Hepatocyte (in vitro differentiated cells): ENCODE measurements at regions not wholly inside any gene's neighbourhood (a gene's known extent, or its start where the extent isn't known, plus 50 kb on each side); places are given as distances from the start of the nearest gene placed in this dataset.

ENCODE experiments used
- DNase-seq: peaks from one replicate; pipeline ENCODE4 v3.0.0-alpha.2; 2016; ENCODE audit warnings: low spot score
- H2AFZ ChIP-seq: fragments of 200-600 bp; sonication (generic); 2 replicates; pipeline ENCODE4 v1.6.0; 2016; ENCODE audit warnings: antibody characterized with exemption, mild to moderate bottlenecking
- H3K27ac ChIP-seq: fragments of 200-600 bp; sonication (generic); 2 replicates; pipeline ENCODE4 v1.5.1; 2016; ENCODE audit warnings: mild to moderate bottlenecking
- H3K27me3 ChIP-seq: fragments of 200-600 bp; sonication (generic); 2 replicates; pipeline ENCODE4 v1.6.1; 2016
- H3K36me3 ChIP-seq: fragments of 200-600 bp; sonication (generic); replicated peaks from 2 replicates; pipeline ENCODE4 v1.5.1; 2016; ENCODE audit warnings: low read depth; ENCODE audit not compliant: insufficient read depth
- H3K4me1 ChIP-seq: fragments of 200-600 bp; sonication (generic); 2 replicates; pipeline ENCODE4 v1.5.1; 2016; ENCODE audit warnings: mild to moderate bottlenecking, moderate library complexity; ENCODE audit not compliant: insufficient read depth
- H3K4me2 ChIP-seq: fragments of 200-600 bp; sonication (generic); 2 replicates; pipeline ENCODE4 v1.6.0; 2016
- H3K4me3 ChIP-seq: fragments of 200-600 bp; sonication (generic); 2 replicates; pipeline ENCODE4 v1.5.1; 2016; ENCODE audit warnings: mild to moderate bottlenecking
- H3K79me2 ChIP-seq: fragments of 200-600 bp; sonication (generic); 2 replicates; pipeline ENCODE4 v1.6.0; 2017; ENCODE audit warnings: mild to moderate bottlenecking
- H3K9me2 ChIP-seq: fragments of 200-600 bp; sonication (generic); replicated peaks from 2 replicates; pipeline ENCODE4 v1.6.0; 2017; ENCODE audit warnings: mild to moderate bottlenecking; ENCODE audit not compliant: insufficient read depth
- H3K9me3 ChIP-seq: fragments of 200-600 bp; sonication (generic); 2 replicates; pipeline ENCODE4 v1.5.1; 2016; ENCODE audit warnings: low read depth, mild to moderate bottlenecking
- H4K20me1 ChIP-seq: fragments of 200-600 bp; sonication (generic); 2 replicates; pipeline ENCODE4 v1.6.0; 2016; ENCODE audit warnings: mild to moderate bottlenecking; ENCODE audit not compliant: insufficient read depth, poor library complexity, severe bottlenecking
- EZH2 ChIP-seq: fragments of 200-600 bp; sonication (generic); IDR thresholded peaks from 2 replicates; pipeline ENCODE4 v1.6.1; 2016; ENCODE audit warnings: antibody characterized with exemption, mild to moderate bottlenecking, borderline replicate concordance
- EZH2phosphoT487 ChIP-seq: fragments of 200-600 bp; sonication (generic); IDR thresholded peaks from one replicate; pipeline ENCODE4 v1.6.1; 2018; ENCODE audit warnings: antibody characterized with exemption, mild to moderate bottlenecking, low read depth, moderate library complexity; ENCODE audit not compliant: unreplicated experiment, severe bottlenecking
- WGBS: methylation state at CpG from one replicate; pipeline ENCODE4 v1.1.6; 2016; ENCODE audit warnings: low lambda C conversion rate; ENCODE audit errors: missing lambda C conversion rate; 5-methylcytosine and 5-hydroxymethylcytosine counted together
- TF ChIP-seq, protein P1 (sequence below): fragments of 200-600 bp; sonication (generic); IDR thresholded peaks from 2 replicates; pipeline ENCODE4 v1.5.1; 2016; ENCODE audit warnings: antibody characterized with exemption, mild to moderate bottlenecking; ENCODE audit not compliant: poor library complexity

DNA sequence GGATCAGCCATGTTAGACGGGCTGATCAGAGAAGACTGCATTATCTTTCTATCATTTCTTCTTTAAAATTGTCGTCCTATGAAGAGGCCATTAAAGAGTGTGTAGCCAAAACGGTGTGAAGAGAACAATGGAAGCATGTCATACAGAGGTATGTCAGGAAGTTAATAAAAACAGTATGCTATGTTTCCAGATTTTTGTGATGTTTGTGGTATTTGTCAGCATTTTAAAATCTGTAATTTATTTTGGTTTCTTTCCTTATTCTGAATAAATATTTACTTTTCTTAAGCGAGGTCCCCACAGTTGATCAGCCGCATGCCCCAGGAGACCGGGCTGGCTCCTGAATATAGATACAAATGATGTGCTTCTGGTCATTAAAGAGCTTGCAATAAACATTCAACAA lies 142.9 kb upstream of the SERP2 start:
- Histone ChIP-seq H3K4me2 (no peak overlapping the region), H3K4me3 (no peak overlapping the region), H3K4me1 (peaks cover 22% of the 10 kb centered on the region), H2AFZ (no peak overlapping the region), H3K36me3 (no peaks in the 10 kb centered on the region), H3K79me2 (no peaks in the 10 kb centered on the region), H4K20me1 (no peaks in the 10 kb centered on the region), H3K27ac (peak overlapping the region; percentile 2), H3K27me3 (no peaks in the 10 kb centered on the region), H3K9me2 (no peaks in the 10 kb centered on the region), H3K9me3 (no peaks in the 10 kb centered on the region)
- TF ChIP-seq EZH2 (no peak), EZH2phosphoT487 (no peak)
- TF ChIP-seq, protein P1, sequence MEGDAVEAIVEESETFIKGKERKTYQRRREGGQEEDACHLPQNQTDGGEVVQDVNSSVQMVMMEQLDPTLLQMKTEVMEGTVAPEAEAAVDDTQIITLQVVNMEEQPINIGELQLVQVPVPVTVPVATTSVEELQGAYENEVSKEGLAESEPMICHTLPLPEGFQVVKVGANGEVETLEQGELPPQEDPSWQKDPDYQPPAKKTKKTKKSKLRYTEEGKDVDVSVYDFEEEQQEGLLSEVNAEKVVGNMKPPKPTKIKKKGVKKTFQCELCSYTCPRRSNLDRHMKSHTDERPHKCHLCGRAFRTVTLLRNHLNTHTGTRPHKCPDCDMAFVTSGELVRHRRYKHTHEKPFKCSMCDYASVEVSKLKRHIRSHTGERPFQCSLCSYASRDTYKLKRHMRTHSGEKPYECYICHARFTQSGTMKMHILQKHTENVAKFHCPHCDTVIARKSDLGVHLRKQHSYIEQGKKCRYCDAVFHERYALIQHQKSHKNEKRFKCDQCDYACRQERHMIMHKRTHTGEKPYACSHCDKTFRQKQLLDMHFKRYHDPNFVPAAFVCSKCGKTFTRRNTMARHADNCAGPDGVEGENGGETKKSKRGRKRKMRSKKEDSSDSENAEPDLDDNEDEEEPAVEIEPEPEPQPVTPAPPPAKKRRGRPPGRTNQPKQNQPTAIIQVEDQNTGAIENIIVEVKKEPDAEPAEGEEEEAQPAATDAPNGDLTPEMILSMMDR, result no peak
- 76% methylated on average over 6 of the region's 6 CpGs for WGBS
- no peak for DNase-seq

- TF ChIP-seq, protein P1, result no peak
- no peak for TF ChIP-seq EZH2
- TF ChIP-seq EZH2phosphoT487, result no peak
- Histone ChIP-seq H3K27me3 (no peaks in the 10 kb centered on the region), H3K36me3 (no peaks in the 10 kb centered on the region), H2AFZ (no peak overlapping the region), H3K9me3 (no peaks in the 10 kb centered on the region), H4K20me1 (no peaks in the 10 kb centered on the region), H3K27ac (peak overlapping the region; percentile 74), H3K4me2 (no peak overlapping the region), H3K4me3 (no peak overlapping the region), H3K79me2 (no peaks in the 10 kb centered on the region), H3K4me1 (peaks cover 26% of the 10 kb centered on the region), H3K9me2 (no peaks in the 10 kb centered on the region)
- WGBS, result 68% methylated on average over 15 of the region's 15 CpGs
- peak; percentile 90 for DNase-seq
Measured at GRCh38 chr13:44231786-44232516, 141.7 kb upstream of the SERP2 start.

DNA sequence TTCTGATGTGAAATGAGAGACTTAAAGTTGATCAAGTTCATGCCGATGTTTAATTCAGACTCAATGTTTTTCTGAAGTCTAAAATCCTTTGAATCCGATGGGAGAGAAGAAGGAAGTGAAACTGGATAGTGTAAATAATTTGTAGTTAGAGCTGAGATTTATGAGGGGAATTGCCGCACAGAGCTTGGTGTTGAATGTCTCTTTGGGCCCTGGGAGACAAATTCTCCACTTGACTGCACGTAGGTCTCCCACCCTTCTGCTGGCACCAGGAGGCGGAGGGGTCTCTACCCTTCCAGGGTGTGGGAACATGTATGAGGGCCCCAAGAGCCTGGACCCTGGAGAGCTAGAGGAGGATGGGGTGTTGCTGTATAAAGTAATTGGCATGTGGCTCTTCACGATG lies 140.8 kb upstream of the SERP2 start:
- no peak overlapping the region for H3K4me3 ChIP-seq
- WGBS, result 74% methylated on average over 6 of the region's 6 CpGs
- peaks cover 29% of the 10 kb centered on the region for H3K4me1 ChIP-seq
- H3K27me3 ChIP-seq, result no peaks in the 10 kb centered on the region
- H2AFZ ChIP-seq, result no peak overlapping the region
- H3K9me3 ChIP-seq, result no peaks in the 10 kb centered on the region
- no peak overlapping the region for H3K4me2 ChIP-seq
- no peak for TF ChIP-seq EZH2phosphoT487
- no peak for TF ChIP-seq EZH2
- TF ChIP-seq, protein P1, result no peak
- H3K9me2 ChIP-seq, result no peaks in the 10 kb centered on the region
- no peaks in the 10 kb centered on the region for H4K20me1 ChIP-seq
- peak overlapping the region; percentile 35 for H3K27ac ChIP-seq
- no peak for DNase-seq
- H3K36me3 ChIP-seq, result no peaks in the 10 kb centered on the region
- no peaks in the 10 kb centered on the region for H3K79me2 ChIP-seq

- Histone ChIP-seq H3K36me3 (no peaks in the 10 kb centered on the region), H4K20me1 (no peaks in the 10 kb centered on the region), H3K9me2 (no peaks in the 10 kb centered on the region), H3K4me3 (no peak overlapping the region), H3K9me3 (no peaks in the 10 kb centered on the region), H3K79me2 (no peaks in the 10 kb centered on the region), H3K27me3 (no peaks in the 10 kb centered on the region), H2AFZ (no peak overlapping the region), H3K4me2 (no peak overlapping the region), H3K27ac (no peak overlapping the region), H3K4me1 (peaks cover 33% of the 10 kb centered on the region)
- no peak for DNase-seq
- TF ChIP-seq EZH2phosphoT487, result no peak
- TF ChIP-seq EZH2, result no peak
- WGBS, result 93% methylated on average over 1 of the region's 1 CpG
Measured at GRCh38 chr13:44234566-44234965, 139.1 kb upstream of the SERP2 start.
